Skeletal muscle cell (primary cell): ENCODE measurements at regions not wholly inside any gene's neighbourhood (a gene's known extent, or its start where the extent isn't known, plus 50 kb on each side); places are given as distances from the start of the nearest gene placed in this dataset.

Experiments used
- DNase-seq: peaks from one replicate; pipeline ENCODE4 v3.0.0-alpha.2; 2010; ENCODE audit warnings: low read depth
- H3K4me3 ChIP-seq: 2 replicates; pipeline ENCODE4 v1.5.1; 2011; ENCODE audit warnings: low read depth, mild to moderate bottlenecking, control low read depth, low read length, moderate library complexity

DNA sequence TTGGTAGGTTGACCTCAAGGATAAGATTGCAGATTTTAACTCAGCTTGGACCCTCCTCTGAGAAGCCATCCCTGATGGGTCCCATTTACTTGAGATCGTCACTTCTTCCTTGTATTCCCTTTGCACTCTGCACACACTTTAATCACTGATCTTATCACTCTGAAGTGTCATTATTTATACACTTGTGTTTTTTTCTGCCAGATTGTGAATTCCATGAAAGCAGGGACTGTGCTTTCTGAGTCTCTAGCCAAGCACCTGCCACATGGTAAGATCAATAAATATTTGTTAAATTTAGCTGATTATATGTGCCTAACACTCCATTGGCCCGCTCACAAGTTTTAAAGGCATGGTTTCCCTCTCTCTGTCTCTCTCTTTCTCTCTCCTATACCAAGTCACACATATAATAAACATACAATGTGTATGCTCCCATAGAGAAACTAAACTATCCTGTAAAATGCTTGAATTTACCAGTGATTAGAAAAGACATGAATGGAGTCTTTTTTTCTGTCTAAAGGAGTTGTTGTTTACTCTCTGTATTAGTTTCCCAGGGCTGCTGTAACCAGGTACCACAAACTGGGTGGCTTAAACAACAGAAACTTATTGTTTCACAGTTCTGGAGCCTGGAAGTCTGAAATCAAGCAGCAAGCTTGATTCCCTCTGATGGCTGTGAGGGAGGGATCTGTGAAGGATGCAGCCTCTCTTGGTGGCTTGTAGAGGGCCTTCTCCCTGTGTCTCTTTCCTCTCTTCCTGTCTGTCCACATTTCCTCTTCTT, 105.2 kb upstream of the GADD45A start:
- no peak overlapping the region for H3K4me3 ChIP-seq
- DNase-seq = no peak

DNA sequence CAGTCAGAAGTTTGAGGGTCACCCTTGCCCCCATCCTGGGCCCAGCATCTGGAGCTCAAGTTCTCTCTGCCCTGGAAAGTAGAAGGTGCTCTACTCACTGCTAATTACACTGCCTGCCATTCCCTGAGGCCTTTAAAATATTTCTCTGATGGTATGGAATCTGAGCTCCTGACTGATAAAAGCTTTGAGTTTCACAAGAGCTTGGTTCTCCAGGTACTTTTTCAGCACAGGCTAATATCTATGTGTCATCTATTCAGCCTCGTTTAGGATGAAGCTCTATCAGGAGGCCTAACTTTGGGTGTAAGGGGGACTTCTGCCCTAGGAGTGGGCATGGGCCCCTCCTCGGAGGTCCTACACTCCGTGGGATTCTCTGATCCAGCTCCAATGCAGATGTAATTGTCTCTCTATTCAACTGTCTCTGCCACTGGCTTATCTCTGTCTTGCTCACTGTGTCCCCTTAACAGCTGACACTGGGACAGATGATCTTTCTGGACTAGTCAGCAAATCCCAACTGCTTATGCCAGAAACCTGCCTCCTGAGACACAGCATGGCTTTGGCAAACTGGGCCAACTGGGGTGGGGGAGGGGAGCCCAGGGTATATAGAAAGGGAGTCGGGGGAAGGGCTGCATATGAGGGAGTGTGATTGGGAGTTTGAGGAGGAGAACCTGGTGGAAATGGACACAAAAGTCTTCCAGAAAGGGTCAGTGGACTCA, 104.2 kb upstream of the GADD45A start:
- no peak for DNase-seq
- no peak overlapping the region for H3K4me3 ChIP-seq

DNA sequence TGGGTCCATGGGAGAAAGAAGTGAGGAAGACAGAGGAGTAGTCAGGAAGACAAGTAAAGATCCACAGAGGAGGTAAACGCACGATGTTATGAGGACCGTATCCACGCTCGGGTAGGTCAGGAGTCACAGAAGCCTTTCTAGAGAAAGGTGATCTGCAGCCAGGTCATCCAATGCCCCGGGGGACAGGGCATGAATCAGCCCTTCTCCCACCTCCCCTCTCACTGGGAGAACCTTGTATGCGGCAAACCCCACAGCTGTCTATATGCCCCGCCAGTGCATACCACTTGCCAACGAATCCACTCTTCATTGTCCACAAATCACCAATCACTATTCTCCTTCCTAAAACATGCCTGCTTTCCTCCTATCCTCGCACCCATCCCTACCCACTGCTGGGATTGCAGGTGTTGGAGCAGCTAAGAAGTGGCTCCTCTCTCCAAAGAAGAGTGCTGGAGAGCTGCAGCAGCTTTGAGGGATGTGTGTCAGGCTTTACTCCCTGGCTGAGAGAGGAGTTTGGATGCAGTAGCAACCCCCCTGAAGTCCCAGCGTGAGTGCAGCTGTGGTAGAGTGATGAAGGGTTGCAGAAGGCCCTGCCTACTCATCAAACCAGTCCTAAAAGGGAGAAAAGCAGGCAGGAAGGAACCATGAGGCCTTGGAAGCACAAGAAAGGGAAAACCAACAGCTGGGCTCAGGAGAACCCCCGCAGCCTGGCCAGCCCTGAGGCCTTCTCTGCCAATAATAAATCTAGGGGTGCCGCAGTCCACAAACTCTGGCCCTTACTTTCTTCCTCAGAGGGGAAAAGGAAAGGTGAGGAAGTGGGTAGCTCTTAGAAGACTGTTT, 102.2 kb upstream of the GADD45A start:
- DNase-seq = no peak
- H3K4me3 ChIP-seq = no peak overlapping the region

- H3K4me3 ChIP-seq = no peak overlapping the region
- DNase-seq = no peak
Measured at GRCh38 chr1:67583462-67583950, 101.5 kb upstream of the GADD45A start.

DNA sequence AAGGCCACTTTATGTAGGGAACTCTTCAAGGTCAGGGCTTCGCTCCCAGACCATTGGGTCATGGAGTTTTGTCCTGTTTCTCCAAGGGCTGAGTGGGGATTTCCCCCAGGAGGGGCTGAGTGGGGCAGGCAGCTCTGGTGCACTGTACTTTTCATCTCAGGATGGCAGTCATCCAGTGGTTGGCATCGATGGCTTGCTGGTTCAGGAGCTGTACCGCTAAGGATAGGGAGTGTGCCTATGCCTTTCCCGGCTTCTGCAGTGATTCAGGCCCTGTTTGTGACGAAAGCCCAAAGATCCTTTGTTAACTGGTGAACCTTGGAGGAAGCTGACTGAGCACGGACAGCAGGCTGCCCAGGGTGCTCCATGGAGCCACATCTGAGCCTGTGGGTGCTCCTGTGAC, 100.1 kb upstream of the GADD45A start:
- no peak overlapping the region for H3K4me3 ChIP-seq
- no peak for DNase-seq

- peak; percentile 15 for DNase-seq
- no peak overlapping the region for H3K4me3 ChIP-seq
Measured at GRCh38 chr1:67586596-67586995, 98.4 kb upstream of the GADD45A start.

DNA sequence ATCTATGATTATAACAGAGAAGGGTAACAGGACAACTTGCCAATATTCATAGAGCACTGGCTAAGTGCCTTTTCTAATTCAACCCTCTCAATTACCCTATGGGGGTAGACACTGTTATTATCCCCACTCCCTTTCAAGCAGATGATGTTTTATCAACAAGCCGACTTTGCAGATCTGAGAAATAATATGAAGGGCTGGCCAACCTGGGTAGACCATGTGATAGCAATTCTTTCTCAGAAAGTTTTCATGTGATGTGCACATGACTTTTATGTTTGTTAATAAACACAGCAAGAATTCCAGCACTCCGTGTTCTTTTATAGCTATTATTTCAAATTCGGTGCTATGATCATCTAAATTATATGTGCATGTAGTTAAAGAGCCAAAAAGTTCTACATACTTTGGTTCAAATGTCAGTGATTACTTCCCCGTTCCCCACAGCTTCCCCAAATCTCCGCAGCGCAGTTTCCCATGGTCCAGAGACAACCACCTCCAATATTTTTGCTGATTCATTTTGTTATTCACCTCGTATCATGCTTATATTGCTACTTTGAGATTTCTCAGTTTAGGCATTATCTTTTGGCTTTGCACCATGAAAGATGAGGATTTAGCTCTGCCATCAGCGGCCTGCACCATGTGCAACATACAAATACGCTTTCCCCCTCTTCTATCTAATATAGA, 96.7 kb upstream of the GADD45A start:
- no peak overlapping the region for H3K4me3 ChIP-seq
- no peak for DNase-seq

DNA sequence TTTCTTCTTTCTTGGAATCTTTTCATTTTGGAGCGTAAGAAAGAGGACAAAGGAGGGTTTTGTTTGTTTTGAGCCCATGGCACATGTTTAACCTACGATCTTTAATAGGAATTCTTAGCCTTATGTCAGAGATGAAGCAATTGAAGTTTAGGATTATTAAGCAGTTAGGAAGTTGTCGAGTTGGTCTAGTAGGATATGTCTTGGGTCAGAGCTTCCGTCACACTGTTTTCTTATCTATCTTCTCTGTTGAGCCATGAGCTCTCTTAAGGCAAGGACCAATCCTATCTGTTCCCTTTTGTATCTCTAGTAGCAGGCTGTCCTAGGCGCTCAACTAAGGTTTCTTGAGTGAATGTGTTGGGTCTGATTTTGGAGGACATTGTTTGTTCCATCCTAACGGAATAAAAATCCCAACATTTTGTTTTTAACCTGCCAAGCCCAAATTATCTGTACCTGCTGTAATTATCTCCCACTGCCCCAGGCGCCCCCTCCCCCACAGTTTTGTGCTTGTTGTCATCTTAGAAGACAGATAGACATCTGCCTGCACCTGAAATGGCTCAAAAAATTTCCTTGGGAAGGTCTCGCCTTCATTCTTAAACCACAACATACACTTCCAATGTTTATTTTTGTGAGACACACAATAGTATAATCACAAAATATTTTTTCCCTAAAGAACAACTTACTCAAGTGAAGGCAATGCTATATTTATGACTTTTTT, 95.3 kb upstream of the GADD45A start:
- no peak overlapping the region for H3K4me3 ChIP-seq
- DNase-seq = no peak

GRCh38 chr1:67590329-67590728, 94.7 kb upstream of the GADD45A start:
- DNase-seq = no peak
- H3K4me3 ChIP-seq = no peak overlapping the region

GRCh38 chr1:67594764-67595163, 90.2 kb upstream of the GADD45A start:
- H3K4me3 ChIP-seq = no peak overlapping the region
- no peak for DNase-seq

GRCh38 chr1:67596674-67597073, 88.3 kb upstream of the GADD45A start:
- DNase-seq = no peak
- no peak overlapping the region for H3K4me3 ChIP-seq

GRCh38 chr1:67597336-67597735, 87.7 kb upstream of the GADD45A start:
- H3K4me3 ChIP-seq = no peak overlapping the region
- DNase-seq = no peak

GRCh38 chr1:67599085-67599484, 85.9 kb upstream of the GADD45A start:
- DNase-seq = no peak
- no peak overlapping the region for H3K4me3 ChIP-seq

DNA sequence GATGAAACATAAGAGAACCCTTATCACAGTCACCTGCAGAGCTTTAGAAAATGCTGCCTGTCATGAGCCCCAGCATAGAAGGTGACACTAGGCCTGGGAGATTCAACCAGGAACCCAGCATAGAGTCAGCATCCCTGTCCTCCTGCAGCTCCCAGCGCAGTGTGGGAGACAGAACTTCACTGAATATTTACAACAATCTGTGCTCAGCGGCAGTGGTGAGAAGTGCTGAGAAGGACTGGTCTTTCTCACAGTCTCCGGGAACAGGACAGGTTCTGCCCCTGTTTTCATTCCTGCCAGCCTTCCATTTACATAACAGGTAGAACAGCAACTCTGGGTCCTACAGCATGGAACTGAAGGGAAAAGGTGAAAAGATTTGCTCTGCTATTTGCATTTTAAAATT, 83.5 kb upstream of the GADD45A start:
- no peak overlapping the region for H3K4me3 ChIP-seq
- DNase-seq = no peak

GRCh38 chr1:67601955-67602354, 83.0 kb upstream of the GADD45A start:
- H3K4me3 ChIP-seq = no peak overlapping the region
- DNase-seq = no peak

DNA sequence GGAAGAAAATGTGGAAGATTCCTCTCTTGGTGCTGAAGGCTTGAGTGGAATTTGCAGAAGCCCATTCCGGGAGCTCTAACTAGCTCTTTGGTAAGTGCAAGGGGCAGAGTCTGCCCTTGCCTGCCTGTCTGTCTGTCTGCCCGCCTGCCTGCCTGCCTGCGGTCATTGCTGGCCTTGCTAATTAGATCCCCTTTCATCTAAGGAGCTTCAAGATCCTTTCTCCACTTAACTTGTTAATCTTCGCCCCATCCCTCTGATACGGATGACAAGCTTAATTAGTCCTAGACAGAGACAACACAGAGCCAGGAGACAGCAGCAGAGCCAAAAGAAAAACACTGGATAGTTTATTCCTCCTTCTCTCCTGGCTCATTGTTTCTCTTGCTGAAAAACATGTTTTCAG, 80.2 kb upstream of the GADD45A start:
- no peak overlapping the region for H3K4me3 ChIP-seq
- DNase-seq = no peak

DNA sequence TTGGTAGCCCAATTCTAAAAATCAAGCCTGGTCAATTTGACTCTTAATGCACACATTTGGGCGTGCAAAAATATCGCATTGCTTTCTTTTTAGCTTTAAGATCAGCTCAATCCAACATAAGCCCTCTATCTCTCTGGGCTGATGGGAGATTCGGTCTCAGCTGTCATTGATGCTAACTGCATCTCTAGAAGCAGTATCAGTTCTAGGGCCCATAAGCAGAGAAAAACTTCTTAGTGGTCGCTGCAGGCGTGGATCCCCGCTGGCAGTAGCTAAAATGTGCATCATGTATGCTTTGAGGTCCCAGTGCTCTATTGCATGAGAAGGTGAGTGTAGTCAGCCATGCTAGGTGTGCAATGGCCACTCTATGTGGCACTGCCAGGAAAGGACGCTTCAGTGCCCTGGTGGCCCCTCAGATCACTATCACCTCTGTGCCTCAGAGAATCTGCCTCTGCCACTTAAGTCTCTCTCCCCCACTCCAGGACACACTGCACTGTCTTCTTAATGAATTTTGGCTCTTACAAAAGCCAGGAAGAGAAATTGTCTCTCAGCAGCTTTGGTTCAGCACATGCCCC, 79.7 kb upstream of the GADD45A start:
- DNase-seq = no peak
- no peak overlapping the region for H3K4me3 ChIP-seq

DNA sequence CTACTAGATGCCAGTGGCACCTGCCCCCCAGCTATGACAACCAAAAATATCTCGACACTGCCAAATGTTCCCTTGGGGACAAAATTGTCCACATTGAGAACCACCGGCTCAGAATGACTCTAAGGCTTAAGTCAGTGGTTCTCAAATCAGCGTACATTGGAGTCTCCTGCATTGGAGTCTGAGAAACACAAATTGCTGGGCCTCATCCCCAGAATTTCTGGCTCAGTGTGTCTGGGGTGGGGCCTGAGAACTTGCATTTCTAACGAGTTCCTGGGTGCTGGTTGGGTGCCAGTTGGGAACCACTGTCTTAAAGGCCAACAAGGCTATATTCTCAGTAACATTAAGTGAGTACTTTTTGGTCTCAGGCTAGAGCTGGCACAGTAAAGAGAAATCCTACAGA, 77.7 kb upstream of the GADD45A start:
- no peak for DNase-seq
- no peak overlapping the region for H3K4me3 ChIP-seq

DNA sequence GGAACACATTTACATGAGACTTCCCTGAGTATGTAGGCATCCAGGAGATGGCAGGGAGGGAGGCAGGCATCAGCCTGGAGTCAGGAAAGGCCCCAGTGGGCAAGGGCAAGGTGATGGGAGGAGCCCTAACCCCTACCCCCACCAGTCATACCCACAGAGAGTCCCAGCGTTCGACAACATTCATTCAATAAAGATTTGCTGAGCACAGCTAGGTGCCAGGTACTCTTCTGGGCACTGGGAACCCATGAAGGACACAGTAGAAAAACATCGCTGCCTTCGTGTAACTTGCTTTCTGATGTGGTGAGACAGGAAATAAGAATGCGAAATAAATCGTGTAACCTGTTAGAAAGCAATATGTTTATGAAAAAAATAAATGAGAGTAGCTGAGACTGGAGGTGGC, 77.3 kb upstream of the GADD45A start:
- H3K4me3 ChIP-seq = no peak overlapping the region
- DNase-seq = no peak
